Gastroesophageal sphincter (tissue), 3 donors: ENCODE measurements at regions not wholly inside any gene's neighbourhood (a gene's known extent, or its start where the extent isn't known, plus 50 kb on each side); places are given as distances from the start of the nearest gene placed in this dataset.

Experiments used
- POLR2A ChIP-seq, 2 donors: fragments of 450-650 bp; IDR thresholded peaks; one replicate each; pipeline ENCODE4 v1.6.1; 2017; ENCODE audit warnings: antibody characterized with exemption in 2 of 2, mild to moderate bottlenecking in 2 of 2, moderate library complexity in 1 of 2
- TF ChIP-seq, protein P1 (sequence below), 4 experiments: fragments of 200-600 bp in 2 of 4; fragments of 450-650 bp in 2 of 4; sonication (generic) in 1 of 4; IDR thresholded peaks; one replicate each; pipeline ENCODE4 v1.5.1; 2017 to 2019; ENCODE audit warnings: antibody characterized with exemption in 4 of 4, mild to moderate bottlenecking in 2 of 4, moderate library complexity in 2 of 4

- TF ChIP-seq, protein P1, sequence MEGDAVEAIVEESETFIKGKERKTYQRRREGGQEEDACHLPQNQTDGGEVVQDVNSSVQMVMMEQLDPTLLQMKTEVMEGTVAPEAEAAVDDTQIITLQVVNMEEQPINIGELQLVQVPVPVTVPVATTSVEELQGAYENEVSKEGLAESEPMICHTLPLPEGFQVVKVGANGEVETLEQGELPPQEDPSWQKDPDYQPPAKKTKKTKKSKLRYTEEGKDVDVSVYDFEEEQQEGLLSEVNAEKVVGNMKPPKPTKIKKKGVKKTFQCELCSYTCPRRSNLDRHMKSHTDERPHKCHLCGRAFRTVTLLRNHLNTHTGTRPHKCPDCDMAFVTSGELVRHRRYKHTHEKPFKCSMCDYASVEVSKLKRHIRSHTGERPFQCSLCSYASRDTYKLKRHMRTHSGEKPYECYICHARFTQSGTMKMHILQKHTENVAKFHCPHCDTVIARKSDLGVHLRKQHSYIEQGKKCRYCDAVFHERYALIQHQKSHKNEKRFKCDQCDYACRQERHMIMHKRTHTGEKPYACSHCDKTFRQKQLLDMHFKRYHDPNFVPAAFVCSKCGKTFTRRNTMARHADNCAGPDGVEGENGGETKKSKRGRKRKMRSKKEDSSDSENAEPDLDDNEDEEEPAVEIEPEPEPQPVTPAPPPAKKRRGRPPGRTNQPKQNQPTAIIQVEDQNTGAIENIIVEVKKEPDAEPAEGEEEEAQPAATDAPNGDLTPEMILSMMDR (IDR thresholded peaks at IDR 0.05) = no peak
- TF ChIP-seq POLR2A (IDR thresholded peaks at IDR 0.05) = no peak
Measured at GRCh38 chr5:32933692-32934091, 222.6 kb downstream of the NPR3 start.
